ENCODE measurements at regions not wholly inside any gene's neighbourhood (a gene's known extent, or its start where the extent isn't known, plus 50 kb on each side); places are given as distances from the start of the nearest gene placed in this dataset.

DNA sequence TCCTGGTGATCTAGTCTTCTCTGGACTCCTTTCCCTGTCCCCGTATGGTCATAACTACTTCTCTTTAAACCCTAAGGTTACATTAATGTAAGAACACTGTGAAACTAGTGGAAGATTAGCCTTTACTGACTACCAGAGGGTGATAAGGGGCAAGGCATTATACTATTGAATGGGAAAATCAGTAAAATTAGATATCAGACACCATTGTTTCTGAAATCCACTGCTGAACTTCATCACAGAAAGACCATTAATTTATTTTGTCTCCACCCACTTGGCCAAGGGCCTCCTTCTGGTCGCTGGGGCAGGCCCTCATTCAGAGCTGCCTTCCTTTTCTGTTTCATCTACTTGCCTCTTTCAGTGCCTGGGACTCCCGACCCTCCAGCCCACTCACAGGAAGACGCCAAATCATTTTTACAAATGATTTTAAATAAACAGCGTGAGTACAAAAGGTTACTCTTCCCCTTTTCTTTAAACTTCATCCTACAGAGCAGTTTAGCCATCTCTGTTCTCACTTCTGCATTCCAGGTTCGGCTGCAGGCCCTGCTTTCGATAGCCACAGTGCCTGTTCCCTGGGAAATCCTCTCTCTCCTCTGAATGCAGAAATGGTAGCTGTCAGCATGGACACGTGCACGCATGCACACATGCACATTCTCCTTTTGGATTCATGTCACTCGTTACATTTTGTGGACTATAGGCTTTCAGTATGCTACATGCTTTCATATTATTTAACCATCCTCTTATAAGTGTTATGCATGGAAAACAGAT lies 70.3 kb upstream of the DOCK10 start:
- Mint-ChIP-seq H3K4me3 (no peak overlapping the region), H3K27ac (no peak overlapping the region; the same call in 1 of the 2 replicates), H3K4me1 (no peaks in the 10 kb centered on the region), H3K36me3 (no peaks in the 10 kb centered on the region), H3K9me3 (no peaks in the 10 kb centered on the region), H3K27me3 (ENCODE audit: low read depth) (no peaks in the 10 kb centered on the region)
- DNase-seq (ENCODE audit: low spot score): no peak
- CTCF ChIA-PET: no interaction called here
- POLR2A ChIA-PET: no interaction called here
- ATAC-seq: no peak
- no peak for TF ChIP-seq TEAD4 (CRISPR knock-in tag; IDR thresholded peaks at IDR 0.05)
- TF ChIP-seq ZNF121 (CRISPR knock-in tag; IDR thresholded peaks at IDR 0.05): no peak
- TF ChIP-seq NFYB (CRISPR knock-in tag; conservative IDR thresholded peaks at IDR 0.05; ENCODE audit: low read depth): no peak
- TF ChIP-seq ZNF138 (CRISPR knock-in tag; conservative IDR thresholded peaks at IDR 0.05): no peak
- TF ChIP-seq, protein P1, sequence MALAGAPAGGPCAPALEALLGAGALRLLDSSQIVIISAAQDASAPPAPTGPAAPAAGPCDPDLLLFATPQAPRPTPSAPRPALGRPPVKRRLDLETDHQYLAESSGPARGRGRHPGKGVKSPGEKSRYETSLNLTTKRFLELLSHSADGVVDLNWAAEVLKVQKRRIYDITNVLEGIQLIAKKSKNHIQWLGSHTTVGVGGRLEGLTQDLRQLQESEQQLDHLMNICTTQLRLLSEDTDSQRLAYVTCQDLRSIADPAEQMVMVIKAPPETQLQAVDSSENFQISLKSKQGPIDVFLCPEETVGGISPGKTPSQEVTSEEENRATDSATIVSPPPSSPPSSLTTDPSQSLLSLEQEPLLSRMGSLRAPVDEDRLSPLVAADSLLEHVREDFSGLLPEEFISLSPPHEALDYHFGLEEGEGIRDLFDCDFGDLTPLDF (CRISPR knock-in tag; IDR thresholded peaks at IDR 0.05): no peak
- no peak for TF ChIP-seq ERG (CRISPR knock-in tag; IDR thresholded peaks at IDR 0.05)
- TF ChIP-seq FOXJ3 (CRISPR knock-in tag; IDR thresholded peaks at IDR 0.05; ENCODE audit: borderline replicate concordance): no peak

DNA sequence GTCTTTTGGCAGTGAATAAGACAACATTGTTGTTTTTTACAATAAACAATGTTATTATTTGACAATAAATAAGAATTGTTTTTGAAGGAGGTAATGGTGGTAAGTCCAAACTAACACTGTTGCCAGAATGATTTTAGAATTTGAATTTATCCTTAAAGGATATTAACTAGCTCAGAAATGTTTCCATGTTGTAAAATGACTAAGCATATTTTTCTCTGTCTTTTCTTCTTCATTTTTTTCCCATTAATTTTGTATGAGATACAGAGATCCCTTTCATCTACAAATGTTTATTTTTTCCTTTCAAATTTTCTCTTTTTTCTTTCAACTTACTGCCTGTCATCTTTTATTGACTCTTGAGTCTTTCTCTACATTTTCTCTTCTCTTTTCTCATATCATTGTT lies 66.5 kb upstream of the DOCK10 start:
- ChIA-PET POLR2A (no interaction called here), CTCF (no interaction called here)
- Mint-ChIP-seq H3K9me3 (no peaks in the 10 kb centered on the region), H3K4me3 (no peak overlapping the region), H3K4me1 (peaks cover 3% of the 10 kb centered on the region), H3K27ac (peak overlapping the region; percentile 16; the same call in 1 of the 2 replicates), H3K27me3 (ENCODE audit: low read depth) (no peaks in the 10 kb centered on the region), H3K36me3 (no peaks in the 10 kb centered on the region)
- DNase-seq (ENCODE audit: low spot score): no peak
- TF ChIP-seq, protein P2, sequence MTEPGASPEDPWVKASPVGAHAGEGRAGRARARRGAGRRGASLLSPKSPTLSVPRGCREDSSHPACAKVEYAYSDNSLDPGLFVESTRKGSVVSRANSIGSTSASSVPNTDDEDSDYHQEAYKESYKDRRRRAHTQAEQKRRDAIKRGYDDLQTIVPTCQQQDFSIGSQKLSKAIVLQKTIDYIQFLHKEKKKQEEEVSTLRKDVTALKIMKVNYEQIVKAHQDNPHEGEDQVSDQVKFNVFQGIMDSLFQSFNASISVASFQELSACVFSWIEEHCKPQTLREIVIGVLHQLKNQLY (CRISPR knock-in tag; IDR thresholded peaks at IDR 0.05): no peak
- no peak for TF ChIP-seq TEAD1 (CRISPR knock-in tag; IDR thresholded peaks at IDR 0.05)
- no peak for TF ChIP-seq IRF2 (CRISPR knock-in tag; IDR thresholded peaks at IDR 0.05; ENCODE audit: borderline replicate concordance, low read depth)
- TF ChIP-seq ZNF121 (CRISPR knock-in tag; IDR thresholded peaks at IDR 0.05): no peak
- no peak for TF ChIP-seq ZNF263 (CRISPR knock-in tag; IDR thresholded peaks at IDR 0.05; ENCODE audit: low read depth)
- no peak for TF ChIP-seq ZNF416 (CRISPR knock-in tag; IDR thresholded peaks at IDR 0.05)
- no peak for TF ChIP-seq ZNF317 (CRISPR knock-in tag; IDR thresholded peaks at IDR 0.05; ENCODE audit: borderline replicate concordance, low read depth)
- no peak for TF ChIP-seq NR2C2 (CRISPR knock-in tag; IDR thresholded peaks at IDR 0.05)
- no peak for TF ChIP-seq TEAD4 (CRISPR knock-in tag; IDR thresholded peaks at IDR 0.05)
- TF ChIP-seq USF1 (CRISPR knock-in tag; IDR thresholded peaks at IDR 0.05): no peak
- ATAC-seq: no peak

DNA sequence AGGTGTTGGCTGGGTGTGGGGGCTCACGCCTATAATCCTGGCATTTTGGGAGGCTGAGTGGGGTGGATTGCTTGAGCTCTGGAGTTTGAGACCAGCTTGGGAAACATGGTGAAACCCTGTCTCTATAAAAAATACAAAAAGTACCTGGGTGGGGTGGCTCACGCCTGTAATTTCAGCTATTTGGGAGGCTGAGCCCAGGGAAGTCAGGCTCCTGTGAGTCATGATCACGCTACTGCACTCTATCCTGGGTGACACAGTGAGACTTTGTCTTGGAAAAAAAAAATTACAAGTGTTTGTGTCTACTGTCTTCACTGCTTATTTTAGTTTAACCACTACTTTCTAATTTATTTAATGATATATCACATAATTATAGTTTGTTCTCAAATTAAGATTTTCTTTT lies 62.7 kb upstream of the DOCK10 start:
- Mint-ChIP-seq H3K4me1 (peaks cover 11% of the 10 kb centered on the region), H3K4me3 (no peak overlapping the region), H3K27ac (no peak overlapping the region), H3K9me3 (no peaks in the 10 kb centered on the region), H3K36me3 (no peaks in the 10 kb centered on the region), H3K27me3 (ENCODE audit: low read depth) (no peaks in the 10 kb centered on the region)
- no peak for ATAC-seq
- no peak for DNase-seq (ENCODE audit: low spot score)
- CTCF ChIA-PET: no interaction called here
- POLR2A ChIA-PET: no interaction called here
- no peak for TF ChIP-seq ZNF423 (CRISPR knock-in tag; IDR thresholded peaks at IDR 0.05)
- TF ChIP-seq ELF4 (CRISPR knock-in tag; IDR thresholded peaks at IDR 0.05; ENCODE audit: low read depth): no peak
- TF ChIP-seq CREB1 (CRISPR knock-in tag; IDR thresholded peaks at IDR 0.05): no peak
- TF ChIP-seq ZNF416 (CRISPR knock-in tag; IDR thresholded peaks at IDR 0.05): no peak
- TF ChIP-seq ERG (CRISPR knock-in tag; IDR thresholded peaks at IDR 0.05): no peak
- TF ChIP-seq CTCF (IDR thresholded peaks at IDR 0.05): no peak
- no peak for TF ChIP-seq MYBL2 (CRISPR knock-in tag; IDR thresholded peaks at IDR 0.05)
- TF ChIP-seq AFF4 (CRISPR knock-in tag; IDR thresholded peaks at IDR 0.05; ENCODE audit: borderline replicate concordance): no peak

All from WTC11 (cell line).